GM23338 (cell line): ENCODE measurements at regions not wholly inside any gene's neighbourhood (a gene's known extent, or its start where the extent isn't known, plus 50 kb on each side); places are given as distances from the start of the nearest gene placed in this dataset.

ENCODE experiments used
- ATAC-seq: fragments of 200-7000 bp; cut with Tn5 transposase; 3 replicates; pipeline ENCODE4 v1.9.1; 2020
- DNase-seq: peaks from one replicate; pipeline ENCODE4 v3.0.0-alpha.2; 2015; ENCODE audit warnings: low spot score
- H2AFZ ChIP-seq: fragments of 200-600 bp; sonication (generic); 2 replicates; pipeline ENCODE4 v1.8.0; 2016; ENCODE audit warnings: antibody characterized with exemption, mild to moderate bottlenecking, moderate library complexity
- H3F3A ChIP-seq: fragments of 200-600 bp; sonication (generic); replicated peaks from 2 replicates; pipeline ENCODE4 v1.8.0; 2017; ENCODE audit warnings: antibody characterized with exemption, mixed run types, low read depth
- H3K27ac ChIP-seq: fragments of 200-600 bp; sonication (generic); 2 replicates; pipeline ENCODE4 v1.6.1; 2016; ENCODE audit warnings: low read depth
- H3K27me3 ChIP-seq: fragments of 200-600 bp; sonication (generic); 2 replicates; pipeline ENCODE4 v1.8.0; 2016; ENCODE audit warnings: mild to moderate bottlenecking, mixed run types, moderate library complexity; ENCODE audit not compliant: insufficient read depth
- H3K36me3 ChIP-seq: fragments of 200-600 bp; sonication (generic); 2 replicates; pipeline ENCODE4 v1.8.0; 2016; ENCODE audit warnings: mild to moderate bottlenecking; ENCODE audit not compliant: insufficient read depth
- H3K4me1 ChIP-seq: fragments of 200-600 bp; sonication (generic); 2 replicates; pipeline ENCODE4 v1.8.0; 2016; ENCODE audit warnings: mild to moderate bottlenecking, moderate library complexity; ENCODE audit not compliant: insufficient read depth
- H3K4me2 ChIP-seq: fragments of 200-600 bp; sonication (generic); 2 replicates; pipeline ENCODE4 v1.7.1; 2017; ENCODE audit warnings: mixed run types
- H3K4me3 ChIP-seq: fragments of 200-600 bp; sonication (generic); 2 replicates; pipeline ENCODE4 v1.6.1; 2016; ENCODE audit warnings: mixed run types
- H3K79me2 ChIP-seq: fragments of 200-600 bp; sonication (generic); replicated peaks from 2 replicates; pipeline ENCODE4 v1.8.0; 2017; ENCODE audit warnings: mild to moderate bottlenecking; ENCODE audit not compliant: insufficient read depth
- H3K9me2 ChIP-seq: fragments of 200-600 bp; sonication (generic); 2 replicates; pipeline ENCODE4 v1.8.0; 2017; ENCODE audit not compliant: insufficient read depth
- H4K20me1 ChIP-seq: fragments of 200-600 bp; sonication (generic); replicated peaks from 2 replicates; pipeline ENCODE4 v1.8.0; 2017; ENCODE audit warnings: mild to moderate bottlenecking; ENCODE audit not compliant: insufficient read depth
- H3K27ac Mint-ChIP-seq: 2 replicates; pipeline ENCODE4 v1.8.0; 2020; ENCODE audit warnings: inconsistent platforms, mild to moderate bottlenecking, moderate library complexity, mixed read lengths
- H3K27me3 Mint-ChIP-seq: 3 replicates; pipeline ENCODE4 v1.8.0; 2022; ENCODE audit warnings: low read depth, mild to moderate bottlenecking, moderate library complexity, mixed read lengths, inconsistent platforms; ENCODE audit not compliant: insufficient read depth, poor library complexity
- H3K36me3 Mint-ChIP-seq: 3 replicates; pipeline ENCODE4 v1.8.0; 2021; ENCODE audit warnings: low read depth, mild to moderate bottlenecking, inconsistent platforms, moderate library complexity, mixed read lengths
- H3K4me1 Mint-ChIP-seq: 3 replicates; pipeline ENCODE4 v1.8.0; 2020; ENCODE audit warnings: mild to moderate bottlenecking, inconsistent platforms, mixed read lengths
- H3K4me3 Mint-ChIP-seq: 3 replicates; pipeline ENCODE4 v1.8.0; 2021; ENCODE audit warnings: moderate library complexity, mild to moderate bottlenecking, inconsistent platforms, mixed read lengths
- H3K9me3 Mint-ChIP-seq: 3 replicates; pipeline ENCODE4 v1.8.0; 2020; ENCODE audit warnings: moderate library complexity, mild to moderate bottlenecking, inconsistent platforms, mixed read lengths
- CREB1 ChIP-seq: fragments of 250-450 bp; sonication (Bioruptor Pico); IDR thresholded peaks from 2 replicates; pipeline ENCODE4 v1.5.0; 2020; ENCODE audit warnings: low read depth, mild to moderate bottlenecking, moderate library complexity
- CTCF ChIP-seq, 2 experiments: fragments of 200-600 bp in 1 of 2; sonication (generic) in 1 of 2; conservative IDR thresholded peaks; 2 replicates each; pipeline versions ENCODE4 v1.5.1 to v1.6.1; 2016 to 2017; ENCODE audit warnings: antibody characterized with exemption in 2 of 2, low read depth in 2 of 2, mild to moderate bottlenecking in 2 of 2, moderate library complexity in 1 of 2
- EZH2 ChIP-seq: fragments of 200-600 bp; sonication (generic); IDR thresholded peaks from one replicate; pipeline ENCODE4 v1.8.0; 2017; ENCODE audit warnings: antibody characterized with exemption, mild to moderate bottlenecking, low read depth; ENCODE audit not compliant: unreplicated experiment
- EZH2phosphoT487 ChIP-seq: fragments of 200-600 bp; sonication (generic); IDR thresholded peaks from one replicate; pipeline ENCODE4 v1.8.1; 2018; ENCODE audit warnings: antibody characterized with exemption; ENCODE audit not compliant: unreplicated experiment
- JUNB ChIP-seq: IDR thresholded peaks from one replicate; pipeline ENCODE4 v1.6.1; 2016; ENCODE audit warnings: antibody characterized with exemption; ENCODE audit not compliant: unreplicated experiment
- NANOG ChIP-seq: IDR thresholded peaks from 2 replicates; pipeline ENCODE4 v1.6.1; 2016; ENCODE audit warnings: antibody characterized with exemption, borderline replicate concordance
- POLR2AphosphoS5 ChIP-seq: IDR thresholded peaks from 2 replicates; pipeline ENCODE4 v1.6.1; 2016; ENCODE audit warnings: antibody characterized with exemption, low read depth
- STAT1 ChIP-seq: IDR thresholded peaks from one replicate; pipeline ENCODE4 v1.6.1; 2016; ENCODE audit warnings: antibody characterized with exemption; ENCODE audit not compliant: unreplicated experiment
- ZNF114 ChIP-seq: fragments of 250-450 bp; sonication (Bioruptor Pico); IDR thresholded peaks from 2 replicates; pipeline ENCODE4 v1.5.0; 2020; ENCODE audit warnings: mild to moderate bottlenecking, moderate library complexity
- ZNF331 ChIP-seq: fragments of 250-450 bp; sonication (Bioruptor Pico); IDR thresholded peaks from 2 replicates; pipeline ENCODE4 v1.5.0; 2020; ENCODE audit warnings: low read depth, mild to moderate bottlenecking, moderate library complexity
- ZNF462 ChIP-seq: fragments of 250-450 bp; sonication (Bioruptor Pico); IDR thresholded peaks from 2 replicates; pipeline ENCODE4 v1.5.0; 2020; ENCODE audit warnings: mild to moderate bottlenecking, moderate library complexity
- TF ChIP-seq, protein P1 (sequence below): IDR thresholded peaks from one replicate; pipeline ENCODE4 v1.6.1; 2018; ENCODE audit warnings: antibody characterized with exemption; ENCODE audit not compliant: unreplicated experiment
- TF ChIP-seq, protein P2 (sequence below): IDR thresholded peaks from 2 replicates; pipeline ENCODE4 v1.6.1; 2016; ENCODE audit warnings: antibody characterized with exemption

- Histone ChIP-seq H3K27ac (no peak overlapping the region), H3K4me2 (no peak overlapping the region), H2AFZ (no peak overlapping the region), H3K4me1 (peaks cover 24% of the 10 kb centered on the region), H3K4me3 (no peak overlapping the region), H3F3A (no peaks in the 10 kb centered on the region), H4K20me1 (no peaks in the 10 kb centered on the region), H3K36me3 (no peaks in the 10 kb centered on the region), H3K27me3 (no peaks in the 10 kb centered on the region), H3K79me2 (no peaks in the 10 kb centered on the region), H3K9me2 (peaks cover 8% of the 10 kb centered on the region; the same call in 1 of the 2 replicates)
- Mint-ChIP-seq H3K27me3 (peaks cover 2% of the 10 kb centered on the region), H3K4me1 (peaks cover 26% of the 10 kb centered on the region), H3K4me3 (no peak overlapping the region), H3K36me3 (no peaks in the 10 kb centered on the region), H3K27ac (no peak overlapping the region), H3K9me3 (no peaks in the 10 kb centered on the region)
- DNase-seq = no peak
- TF ChIP-seq JUNB = no peak
- TF ChIP-seq, protein P1, sequence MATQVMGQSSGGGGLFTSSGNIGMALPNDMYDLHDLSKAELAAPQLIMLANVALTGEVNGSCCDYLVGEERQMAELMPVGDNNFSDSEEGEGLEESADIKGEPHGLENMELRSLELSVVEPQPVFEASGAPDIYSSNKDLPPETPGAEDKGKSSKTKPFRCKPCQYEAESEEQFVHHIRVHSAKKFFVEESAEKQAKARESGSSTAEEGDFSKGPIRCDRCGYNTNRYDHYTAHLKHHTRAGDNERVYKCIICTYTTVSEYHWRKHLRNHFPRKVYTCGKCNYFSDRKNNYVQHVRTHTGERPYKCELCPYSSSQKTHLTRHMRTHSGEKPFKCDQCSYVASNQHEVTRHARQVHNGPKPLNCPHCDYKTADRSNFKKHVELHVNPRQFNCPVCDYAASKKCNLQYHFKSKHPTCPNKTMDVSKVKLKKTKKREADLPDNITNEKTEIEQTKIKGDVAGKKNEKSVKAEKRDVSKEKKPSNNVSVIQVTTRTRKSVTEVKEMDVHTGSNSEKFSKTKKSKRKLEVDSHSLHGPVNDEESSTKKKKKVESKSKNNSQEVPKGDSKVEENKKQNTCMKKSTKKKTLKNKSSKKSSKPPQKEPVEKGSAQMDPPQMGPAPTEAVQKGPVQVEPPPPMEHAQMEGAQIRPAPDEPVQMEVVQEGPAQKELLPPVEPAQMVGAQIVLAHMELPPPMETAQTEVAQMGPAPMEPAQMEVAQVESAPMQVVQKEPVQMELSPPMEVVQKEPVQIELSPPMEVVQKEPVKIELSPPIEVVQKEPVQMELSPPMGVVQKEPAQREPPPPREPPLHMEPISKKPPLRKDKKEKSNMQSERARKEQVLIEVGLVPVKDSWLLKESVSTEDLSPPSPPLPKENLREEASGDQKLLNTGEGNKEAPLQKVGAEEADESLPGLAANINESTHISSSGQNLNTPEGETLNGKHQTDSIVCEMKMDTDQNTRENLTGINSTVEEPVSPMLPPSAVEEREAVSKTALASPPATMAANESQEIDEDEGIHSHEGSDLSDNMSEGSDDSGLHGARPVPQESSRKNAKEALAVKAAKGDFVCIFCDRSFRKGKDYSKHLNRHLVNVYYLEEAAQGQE = no peak
- TF ChIP-seq ZNF462 = no peak
- no peak for TF ChIP-seq POLR2AphosphoS5
- no peak for TF ChIP-seq ZNF114 (CRISPR knock-in tag)
- TF ChIP-seq ZNF331 (CRISPR knock-in tag) = no peak
- no peak for TF ChIP-seq CREB1
- TF ChIP-seq NANOG = no peak
- TF ChIP-seq, protein P2, sequence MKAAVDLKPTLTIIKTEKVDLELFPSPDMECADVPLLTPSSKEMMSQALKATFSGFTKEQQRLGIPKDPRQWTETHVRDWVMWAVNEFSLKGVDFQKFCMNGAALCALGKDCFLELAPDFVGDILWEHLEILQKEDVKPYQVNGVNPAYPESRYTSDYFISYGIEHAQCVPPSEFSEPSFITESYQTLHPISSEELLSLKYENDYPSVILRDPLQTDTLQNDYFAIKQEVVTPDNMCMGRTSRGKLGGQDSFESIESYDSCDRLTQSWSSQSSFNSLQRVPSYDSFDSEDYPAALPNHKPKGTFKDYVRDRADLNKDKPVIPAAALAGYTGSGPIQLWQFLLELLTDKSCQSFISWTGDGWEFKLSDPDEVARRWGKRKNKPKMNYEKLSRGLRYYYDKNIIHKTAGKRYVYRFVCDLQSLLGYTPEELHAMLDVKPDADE = no peak
- no peak for TF ChIP-seq EZH2phosphoT487
- no peak for TF ChIP-seq EZH2
- TF ChIP-seq CTCF (conservative IDR thresholded peaks at IDR 0.05; ENCODE audit: low read depth in 2 of 2) = no peak
- no peak for TF ChIP-seq STAT1
- no peak for ATAC-seq
Observed at GRCh38 chr2:47297767-47298425, 71.2 kb upstream of the EPCAM start.
